Activated naive CD8-positive, alpha-beta T cell (primary cell): ENCODE measurements at regions not wholly inside any gene's neighbourhood (a gene's known extent, or its start where the extent isn't known, plus 50 kb on each side); places are given as distances from the start of the nearest gene placed in this dataset.

Experiments used
- H3K27ac Mint-ChIP-seq: one replicate; pipeline ENCODE4 v1.8.0; 2021; ENCODE audit warnings: mixed read lengths
- H3K27me3 Mint-ChIP-seq: one replicate; pipeline ENCODE4 v1.8.0; 2021; ENCODE audit warnings: mixed read lengths
- H3K36me3 Mint-ChIP-seq: one replicate; pipeline ENCODE4 v1.8.0; 2021; ENCODE audit warnings: mixed read lengths
- H3K4me1 Mint-ChIP-seq: one replicate; pipeline ENCODE4 v1.8.0; 2021; ENCODE audit warnings: low read depth, mixed read lengths
- H3K4me3 Mint-ChIP-seq: one replicate; pipeline ENCODE4 v1.8.0; 2021; ENCODE audit warnings: mild to moderate bottlenecking, mixed read lengths
- H3K9me3 Mint-ChIP-seq: one replicate; pipeline ENCODE4 v1.8.0; 2021; ENCODE audit warnings: low read depth, mixed read lengths

- H3K27ac Mint-ChIP-seq, result no peak overlapping the region
- no peaks in the 10 kb centered on the region for H3K9me3 Mint-ChIP-seq
Observed at GRCh38 chr3:72297481-72297880, 512.5 kb upstream of the PROK2 start.

GRCh38 chr3:72296477-72297111, 511.6 kb upstream of the PROK2 start:
- Mint-ChIP-seq H3K36me3 (no peaks in the 10 kb centered on the region), H3K27me3 (no peaks in the 10 kb centered on the region), H3K9me3 (no peaks in the 10 kb centered on the region), H3K4me3 (no peak overlapping the region), H3K27ac (no peak overlapping the region), H3K4me1 (no peaks in the 10 kb centered on the region)

More at GRCh38 chr3:72297481-72297880, 512.5 kb upstream of the PROK2 start:
- Mint-ChIP-seq H3K4me3 (no peak overlapping the region), H3K4me1 (no peaks in the 10 kb centered on the region), H3K36me3 (no peaks in the 10 kb centered on the region), H3K27me3 (no peaks in the 10 kb centered on the region)

DNA sequence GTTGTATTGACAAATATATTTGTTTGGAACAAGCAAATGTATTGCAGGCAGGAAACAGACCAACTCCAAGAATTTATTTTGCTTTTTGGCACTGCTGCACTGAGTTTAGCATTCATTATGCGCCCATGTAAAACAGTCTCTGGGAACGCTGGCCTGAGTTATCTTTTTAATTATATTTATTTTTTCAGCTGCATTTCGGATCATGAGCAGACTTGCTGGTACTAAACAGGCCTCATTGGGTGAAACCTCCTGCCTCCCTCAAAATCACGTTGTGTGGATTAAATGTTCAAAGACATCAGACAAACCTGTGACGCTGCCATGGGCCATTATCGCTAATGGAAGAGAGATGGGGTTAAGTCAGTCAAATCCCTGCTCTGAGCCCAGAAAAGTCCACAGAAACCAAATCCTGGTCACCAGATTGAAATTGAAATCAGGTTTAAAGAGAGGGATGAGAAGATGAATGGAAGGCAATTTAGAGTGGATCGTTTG, 511.1 kb upstream of the PROK2 start:
- Mint-ChIP-seq H3K4me3 (no peak overlapping the region), H3K9me3 (no peaks in the 10 kb centered on the region), H3K27ac (no peak overlapping the region), H3K36me3 (no peaks in the 10 kb centered on the region), H3K27me3 (no peaks in the 10 kb centered on the region), H3K4me1 (no peaks in the 10 kb centered on the region)

DNA sequence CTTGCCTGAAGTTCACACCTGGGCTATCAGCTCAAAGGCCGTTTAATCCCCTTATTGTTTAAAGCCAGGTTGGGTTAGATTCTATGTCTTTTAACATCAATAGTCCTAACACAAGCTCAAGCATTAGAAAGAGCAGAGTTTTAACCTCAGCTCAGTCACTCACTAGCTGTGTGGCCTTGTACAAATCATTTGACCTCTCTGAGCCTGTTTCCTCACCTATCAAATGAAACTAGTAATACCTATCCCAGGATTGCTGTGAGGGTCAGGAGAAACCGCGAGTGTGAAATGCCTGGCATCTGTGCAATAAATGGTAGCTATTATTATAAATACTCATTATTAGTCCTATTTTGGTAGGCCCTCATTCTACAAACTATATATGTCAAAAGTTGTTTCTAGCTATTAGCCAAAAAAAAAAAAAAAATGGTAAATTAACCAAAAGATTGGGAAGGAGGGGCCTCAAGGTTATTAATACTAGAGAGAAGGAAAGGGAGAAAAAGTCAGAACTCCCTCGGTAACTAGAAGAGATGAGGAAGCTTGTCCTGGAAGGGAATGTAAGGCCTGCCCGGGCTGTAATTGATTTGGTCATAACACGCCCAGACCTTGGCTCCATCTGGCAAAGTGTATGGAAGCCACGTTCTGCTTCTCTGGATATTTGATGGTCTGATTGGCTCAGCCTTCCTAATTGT, 510.5 kb upstream of the PROK2 start:
- no peaks in the 10 kb centered on the region for H3K4me1 Mint-ChIP-seq
- H3K4me3 Mint-ChIP-seq, result no peak overlapping the region
- no peaks in the 10 kb centered on the region for H3K36me3 Mint-ChIP-seq
- H3K9me3 Mint-ChIP-seq, result no peaks in the 10 kb centered on the region
- H3K27me3 Mint-ChIP-seq, result no peaks in the 10 kb centered on the region
- H3K27ac Mint-ChIP-seq, result no peak overlapping the region

DNA sequence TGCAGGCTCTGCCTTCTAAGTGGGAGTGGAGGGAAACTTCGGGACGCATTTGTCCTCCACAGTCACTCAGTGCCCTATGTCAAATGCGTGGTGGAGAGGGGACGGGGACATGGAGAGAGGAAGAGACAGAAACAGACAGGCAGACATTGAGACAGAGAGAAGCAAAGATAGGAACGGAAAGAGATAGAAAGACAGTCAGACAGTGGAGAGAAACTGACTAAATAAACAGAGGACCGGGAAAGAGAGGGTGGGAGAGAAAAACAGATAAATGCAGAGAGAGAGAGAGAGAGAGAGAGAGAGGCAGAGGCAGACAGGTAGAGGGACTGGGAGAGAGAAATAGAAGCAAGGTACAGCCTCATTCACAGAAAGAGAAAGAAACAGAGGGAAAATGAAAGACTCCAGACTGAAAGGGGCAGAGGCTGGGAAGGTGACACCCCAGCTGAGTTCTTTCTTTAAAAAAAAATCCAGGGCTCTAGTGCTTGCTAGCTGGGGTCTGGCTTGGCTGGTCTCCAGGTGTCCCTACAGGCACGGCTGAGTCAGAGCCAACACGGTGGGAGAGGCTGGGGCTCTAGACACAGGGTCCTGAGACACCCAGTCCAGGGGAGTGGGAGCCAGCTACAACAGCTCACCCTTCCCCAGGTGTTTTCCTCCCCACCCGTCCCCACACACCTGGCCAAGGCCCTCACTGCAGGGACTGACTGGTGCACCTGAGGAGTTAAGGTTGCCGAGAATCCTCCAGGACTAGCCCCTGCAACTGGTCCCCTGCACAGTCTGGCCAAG, 506.1 kb upstream of the PROK2 start:
- no peaks in the 10 kb centered on the region for H3K36me3 Mint-ChIP-seq
- H3K27ac Mint-ChIP-seq, result no peak overlapping the region
- H3K27me3 Mint-ChIP-seq, result no peaks in the 10 kb centered on the region
- H3K4me1 Mint-ChIP-seq, result peaks cover 17% of the 10 kb centered on the region
- H3K4me3 Mint-ChIP-seq, result no peak overlapping the region
- H3K9me3 Mint-ChIP-seq, result no peaks in the 10 kb centered on the region

- H3K36me3 Mint-ChIP-seq, result no peaks in the 10 kb centered on the region
- H3K9me3 Mint-ChIP-seq, result no peaks in the 10 kb centered on the region
- peaks cover 17% of the 10 kb centered on the region for H3K4me1 Mint-ChIP-seq
- peak overlapping the region; percentile 81 for H3K4me3 Mint-ChIP-seq
- no peak overlapping the region for H3K27ac Mint-ChIP-seq
- H3K27me3 Mint-ChIP-seq, result no peaks in the 10 kb centered on the region
Observed at GRCh38 chr3:72289692-72290071, 504.7 kb upstream of the PROK2 start.

- Mint-ChIP-seq H3K4me3 (peak overlapping the region; percentile 81), H3K27me3 (no peaks in the 10 kb centered on the region), H3K27ac (peak overlapping the region; percentile 34), H3K36me3 (no peaks in the 10 kb centered on the region), H3K9me3 (no peaks in the 10 kb centered on the region), H3K4me1 (peaks cover 17% of the 10 kb centered on the region)
Observed at GRCh38 chr3:72288955-72289691, 504.2 kb upstream of the PROK2 start.

- no peaks in the 10 kb centered on the region for H3K9me3 Mint-ChIP-seq
- no peak overlapping the region for H3K27ac Mint-ChIP-seq
- H3K27me3 Mint-ChIP-seq, result no peaks in the 10 kb centered on the region
- H3K36me3 Mint-ChIP-seq, result no peaks in the 10 kb centered on the region
- H3K4me1 Mint-ChIP-seq, result peaks cover 17% of the 10 kb centered on the region
- no peak overlapping the region for H3K4me3 Mint-ChIP-seq
Observed at GRCh38 chr3:72287956-72288355, 503.0 kb upstream of the PROK2 start.

- Mint-ChIP-seq H3K4me1 (peaks cover 17% of the 10 kb centered on the region), H3K27ac (no peak overlapping the region), H3K4me3 (no peak overlapping the region), H3K27me3 (no peaks in the 10 kb centered on the region), H3K36me3 (peaks cover 2% of the 10 kb centered on the region), H3K9me3 (no peaks in the 10 kb centered on the region)
Observed at GRCh38 chr3:72285502-72285901, 500.6 kb upstream of the PROK2 start.

DNA sequence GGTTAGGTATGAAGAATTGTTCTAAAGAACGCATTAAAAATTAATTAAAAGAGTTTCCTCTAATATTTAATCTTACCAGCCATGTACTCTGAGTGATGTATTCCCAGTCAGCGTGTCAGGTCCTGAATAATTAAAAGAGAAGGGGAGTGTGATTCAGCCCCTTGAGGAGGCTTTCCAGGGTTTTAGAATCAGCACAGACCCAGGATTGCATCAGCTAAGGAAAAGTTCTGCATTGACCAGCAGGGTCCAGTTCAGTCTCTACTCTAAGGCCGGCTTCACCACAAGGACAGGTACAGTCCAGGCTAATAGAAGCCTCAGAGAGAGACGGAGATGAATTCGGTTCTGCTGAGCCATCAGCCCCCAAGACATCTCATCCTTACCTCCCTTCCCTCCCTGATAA, 499.5 kb upstream of the PROK2 start:
- H3K27me3 Mint-ChIP-seq, result no peaks in the 10 kb centered on the region

GRCh38 chr3:72282918-72283317, 498.0 kb upstream of the PROK2 start:
- Mint-ChIP-seq H3K27me3 (no peaks in the 10 kb centered on the region), H3K9me3 (no peaks in the 10 kb centered on the region), H3K36me3 (peaks cover 2% of the 10 kb centered on the region), H3K27ac (no peak overlapping the region), H3K4me1 (no peaks in the 10 kb centered on the region), H3K4me3 (no peak overlapping the region)

More for the DNA sequence above, 499.5 kb upstream of the PROK2 start:
- Mint-ChIP-seq H3K36me3 (peaks cover 2% of the 10 kb centered on the region), H3K4me3 (no peak overlapping the region), H3K4me1 (peaks cover 13% of the 10 kb centered on the region), H3K9me3 (no peaks in the 10 kb centered on the region), H3K27ac (no peak overlapping the region)

GRCh38 chr3:72281551-72281950, 496.6 kb upstream of the PROK2 start:
- Mint-ChIP-seq H3K9me3 (no peaks in the 10 kb centered on the region), H3K27ac (no peak overlapping the region), H3K4me3 (no peak overlapping the region), H3K36me3 (peaks cover 2% of the 10 kb centered on the region), H3K4me1 (no peaks in the 10 kb centered on the region), H3K27me3 (no peaks in the 10 kb centered on the region)

DNA sequence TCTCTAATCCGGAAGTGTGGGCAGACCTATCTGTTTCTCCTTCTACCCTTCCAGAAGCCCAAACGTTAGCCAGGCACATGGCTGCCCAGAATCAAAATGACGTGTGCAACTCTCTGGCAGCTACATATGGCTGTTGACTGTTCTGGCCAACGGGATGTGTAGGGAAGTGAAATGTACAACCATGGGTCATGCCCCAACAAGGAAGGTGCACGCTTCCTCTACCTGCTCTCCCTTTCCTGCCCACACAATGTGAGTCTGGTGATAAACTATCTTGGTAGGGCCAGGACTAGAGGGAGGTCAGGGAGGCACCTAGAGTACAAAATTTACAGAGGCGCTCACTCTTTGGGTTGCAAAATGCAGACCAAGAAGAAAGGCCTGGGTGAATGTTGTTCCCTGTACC, 495.9 kb upstream of the PROK2 start:
- Mint-ChIP-seq H3K4me3 (no peak overlapping the region), H3K27ac (no peak overlapping the region), H3K27me3 (no peaks in the 10 kb centered on the region), H3K36me3 (peaks cover 2% of the 10 kb centered on the region), H3K4me1 (no peaks in the 10 kb centered on the region), H3K9me3 (no peaks in the 10 kb centered on the region)

DNA sequence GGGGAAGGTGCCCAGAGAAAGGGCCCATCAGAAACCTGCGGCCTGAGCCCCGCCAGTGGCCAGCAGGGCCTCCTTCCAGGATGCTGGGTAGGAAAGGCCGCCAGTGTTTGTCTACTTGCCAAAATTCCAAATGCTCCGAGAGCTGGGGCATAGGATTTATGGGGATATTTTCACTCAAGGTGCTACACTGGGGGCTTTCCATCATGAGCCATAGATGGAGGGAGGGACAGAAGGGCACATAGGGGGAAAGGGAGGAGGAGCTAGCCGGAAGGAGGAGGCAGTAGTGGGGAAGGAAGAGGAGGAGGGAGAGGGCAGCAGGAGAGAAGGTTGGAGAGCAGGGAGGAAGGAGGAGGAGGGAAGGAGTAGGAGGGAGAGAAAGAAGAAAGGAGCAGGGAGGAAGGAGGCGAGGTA, 494.7 kb upstream of the PROK2 start:
- Mint-ChIP-seq H3K27me3 (no peaks in the 10 kb centered on the region), H3K4me1 (peaks cover 9% of the 10 kb centered on the region), H3K9me3 (no peaks in the 10 kb centered on the region), H3K27ac (no peak overlapping the region), H3K4me3 (no peak overlapping the region), H3K36me3 (peaks cover 2% of the 10 kb centered on the region)
